ENCODE measurements at regions not wholly inside any gene's neighbourhood (a gene's known extent, or its start where the extent isn't known, plus 50 kb on each side); places are given as distances from the start of the nearest gene placed in this dataset.
"Not testable (repeated sequence)": the region's sequence is repeated elsewhere in the genome, so short reads cannot be mapped to it uniquely, and the experiment has no call there.

- TF ChIP-seq CTCF, POLR2A (IDR thresholded peaks at IDR 0.05): not testable (repeated sequence)
Measured at GRCh38 chr7:6999067-6999666, 173.1 kb upstream of the CCZ1B start.

Data from thyroid gland (tissue), 4 donors.